Psoas muscle (tissue), 7 donors: ENCODE measurements at regions not wholly inside any gene's neighbourhood (a gene's known extent, or its start where the extent isn't known, plus 50 kb on each side); places are given as distances from the start of the nearest gene placed in this dataset.

Source experiments
- ATAC-seq, 4 donors: fragments of 200-7000 bp; cut with Tn5 transposase; one replicate each; pipeline ENCODE4 v1.9.1; 2020; ENCODE audit warnings: moderate library complexity in 3 of 4, mild to moderate bottlenecking in 2 of 4
- DNase-seq, 2 donors: peaks; one replicate each; pipeline ENCODE4 v3.0.0-alpha.2; 2020
- H3K27ac ChIP-seq: fragments of 200-600 bp; one replicate; pipeline ENCODE4 v1.8.0; 2022
- H3K27me3 ChIP-seq, 3 donors: fragments of 200-600 bp in 1 of 3; one replicate each; pipeline versions ENCODE4 v1.6.1 to v1.8.0; 2013 to 2022; ENCODE audit warnings: low read length in 2 of 3, mild to moderate bottlenecking in 2 of 3, moderate library complexity in 1 of 3; ENCODE audit not compliant: insufficient read depth in 3 of 3
- H3K36me3 ChIP-seq, 2 donors: fragments of 200-600 bp in 1 of 2; one replicate each; pipeline versions ENCODE4 v1.6.1 to v1.8.0; 2013 to 2022; ENCODE audit warnings: low read depth in 1 of 2, mild to moderate bottlenecking in 1 of 2, moderate library complexity in 1 of 2; ENCODE audit not compliant: insufficient read depth in 1 of 2
- H3K4me1 ChIP-seq: fragments of 200-600 bp; one replicate; pipeline ENCODE4 v1.8.0; 2022
- H3K4me3 ChIP-seq: fragments of 200-600 bp; one replicate; pipeline ENCODE4 v1.8.0; 2022; ENCODE audit warnings: mild to moderate bottlenecking
- H3K9me3 ChIP-seq: fragments of 200-600 bp; one replicate; pipeline ENCODE4 v1.8.0; 2022
- CTCF ChIP-seq: fragments of 200-600 bp; IDR thresholded peaks from one replicate; pipeline ENCODE4 v1.8.0; 2022; ENCODE audit warnings: antibody characterized with exemption
- WGBS, 3 donors: extraction: QIAGEN DNeasy Blood & Tissue Kit; methylation state at CpG; one replicate each; pipeline versions ENCODE4 v1.1.6 to v1.1.7; 2013; 5-methylcytosine and 5-hydroxymethylcytosine counted together
- intact Hi-C, 2 donors: fragments of 100-400 bp; cut with DNase I; formaldehyde crosslinking; loops; one replicate each; pipeline versions ENCODE4 v1.11.0 to v1.14.2; 2022
- donor health status: healthy with polysubstance abuse.
- donor health status: DM: no; HTN: no; CAD: no; lungs with moderate emphysema.
- donor health status: Bipolar disorder and iron deficiency.
- donor health status: healthy.
- donor health status: DM: yes; HTN: yes; CAD: no.
- donor health status: DM: no; HTN: no; CAD: no.
- donor health status: DM: yes; HTN: yes; CAD: no.

DNA sequence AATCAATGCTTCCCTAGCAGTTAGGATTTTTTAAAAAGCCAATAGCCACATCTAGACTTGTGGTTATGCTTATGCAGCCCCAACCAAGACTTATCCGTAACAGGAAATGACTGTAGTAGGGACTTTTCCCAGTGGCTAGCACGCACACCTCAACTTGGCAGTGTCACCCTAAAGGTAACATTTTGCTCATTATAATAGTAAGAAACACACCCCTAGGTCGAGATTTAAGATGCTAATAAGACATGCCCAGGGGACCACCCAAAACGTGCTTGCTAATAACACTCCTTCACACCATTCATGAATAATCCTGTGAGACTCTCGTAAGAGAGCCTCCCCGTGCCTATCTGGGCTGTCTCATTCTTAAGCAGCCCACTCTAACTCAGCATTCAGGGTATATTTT lies 94.3 kb downstream of the XIST start:
- Histone ChIP-seq H3K36me3 (no peaks in the 10 kb centered on the region), H3K4me1 (no peaks in the 10 kb centered on the region), H3K27ac (no peak overlapping the region), H3K27me3 (peaks cover 0 to 28% (median 0%) of the 10 kb centered on the region in 3 donors), H3K9me3 (no peaks in the 10 kb centered on the region), H3K4me3 (no peak overlapping the region)
- intact Hi-C loops, result no loop called here
- no peak for TF ChIP-seq CTCF
- 43 to 61% (median 59%) methylated on average over 5 to 6 of the region's 6 CpGs for WGBS, 3 donors
- no peak for DNase-seq
- no peak for ATAC-seq
